ENCODE measurements at regions not wholly inside any gene's neighbourhood (a gene's known extent, or its start where the extent isn't known, plus 50 kb on each side); places are given as distances from the start of the nearest gene placed in this dataset.

DNA sequence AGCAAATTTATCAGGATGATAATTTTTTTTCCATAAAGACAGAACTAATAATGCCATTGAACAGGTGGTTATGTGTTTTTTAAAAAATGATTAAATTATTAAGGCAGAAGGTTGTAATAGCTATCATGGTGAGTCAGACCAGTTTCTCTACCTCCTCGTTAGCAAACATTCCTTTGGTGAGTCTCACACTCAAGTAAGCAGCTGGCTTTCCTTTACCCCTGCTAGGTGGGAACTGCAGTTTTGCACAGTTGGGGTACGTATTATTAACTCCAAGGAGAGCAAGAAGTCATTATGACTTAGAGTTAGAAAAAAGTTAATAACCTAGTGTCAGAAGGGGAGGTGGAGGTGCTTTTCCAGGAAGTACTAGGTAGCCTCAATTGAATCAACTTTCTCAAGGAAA lies 165.3 kb downstream of the SNAPC1 start:
- no peak for DNase-seq (ENCODE audit: low read depth)
- no peak overlapping the region for H3K4me3 ChIP-seq (ENCODE audit: low read depth, low read length)
- TF ChIP-seq, protein P1, sequence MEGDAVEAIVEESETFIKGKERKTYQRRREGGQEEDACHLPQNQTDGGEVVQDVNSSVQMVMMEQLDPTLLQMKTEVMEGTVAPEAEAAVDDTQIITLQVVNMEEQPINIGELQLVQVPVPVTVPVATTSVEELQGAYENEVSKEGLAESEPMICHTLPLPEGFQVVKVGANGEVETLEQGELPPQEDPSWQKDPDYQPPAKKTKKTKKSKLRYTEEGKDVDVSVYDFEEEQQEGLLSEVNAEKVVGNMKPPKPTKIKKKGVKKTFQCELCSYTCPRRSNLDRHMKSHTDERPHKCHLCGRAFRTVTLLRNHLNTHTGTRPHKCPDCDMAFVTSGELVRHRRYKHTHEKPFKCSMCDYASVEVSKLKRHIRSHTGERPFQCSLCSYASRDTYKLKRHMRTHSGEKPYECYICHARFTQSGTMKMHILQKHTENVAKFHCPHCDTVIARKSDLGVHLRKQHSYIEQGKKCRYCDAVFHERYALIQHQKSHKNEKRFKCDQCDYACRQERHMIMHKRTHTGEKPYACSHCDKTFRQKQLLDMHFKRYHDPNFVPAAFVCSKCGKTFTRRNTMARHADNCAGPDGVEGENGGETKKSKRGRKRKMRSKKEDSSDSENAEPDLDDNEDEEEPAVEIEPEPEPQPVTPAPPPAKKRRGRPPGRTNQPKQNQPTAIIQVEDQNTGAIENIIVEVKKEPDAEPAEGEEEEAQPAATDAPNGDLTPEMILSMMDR (IDR thresholded peaks at IDR 0.05; ENCODE audit: insufficient read depth, low read depth, low read length, missing control alignments) = no peak

DNA sequence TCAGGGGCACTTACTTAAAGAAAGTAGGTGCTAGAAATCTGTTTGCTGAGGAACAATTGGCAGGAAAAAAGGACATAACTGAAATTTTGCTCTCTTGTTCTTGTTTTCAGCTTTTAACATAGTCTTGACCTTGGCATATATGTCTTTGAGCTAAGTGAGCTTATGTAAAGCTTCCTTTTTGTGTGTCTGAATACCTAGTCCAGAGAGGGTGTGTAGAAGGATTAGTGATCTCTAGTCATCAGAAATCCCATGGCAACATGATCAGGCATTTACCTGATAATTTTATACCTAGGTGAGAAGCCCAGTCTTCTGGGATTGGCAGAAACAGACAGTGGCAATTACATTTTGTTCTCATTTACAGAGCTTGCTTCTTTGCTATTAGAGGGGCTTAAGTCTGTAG lies 166.1 kb downstream of the SNAPC1 start:
- TF ChIP-seq, protein P1 (IDR thresholded peaks at IDR 0.05; ENCODE audit: insufficient read depth, low read depth, low read length, missing control alignments) = no peak
- no peak overlapping the region for H3K4me3 ChIP-seq (ENCODE audit: low read depth, low read length)
- DNase-seq (ENCODE audit: low read depth) = no peak

DNA sequence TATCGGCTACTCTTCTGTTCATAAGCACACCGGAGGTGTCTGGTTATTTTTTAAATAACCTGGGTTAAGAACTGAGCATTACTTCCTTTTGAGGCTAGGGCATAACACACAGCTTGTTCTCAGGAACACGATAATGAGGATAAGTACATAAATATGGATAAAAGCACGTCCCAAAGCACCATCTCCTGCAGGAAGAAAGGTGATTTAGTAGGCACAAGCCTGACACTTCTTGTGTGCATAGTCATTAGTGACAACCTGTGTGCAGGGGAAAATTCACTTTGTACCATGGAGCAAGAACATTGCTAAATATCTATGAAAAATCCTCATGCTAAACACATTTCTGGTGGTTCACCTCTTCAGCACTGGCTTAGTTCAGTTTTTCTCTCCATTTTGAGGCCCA lies 166.5 kb downstream of the SNAPC1 start:
- no peak overlapping the region for H3K4me3 ChIP-seq (ENCODE audit: low read depth, low read length)
- no peak for DNase-seq (ENCODE audit: low read depth)
- TF ChIP-seq, protein P1 (IDR thresholded peaks at IDR 0.05; ENCODE audit: insufficient read depth, low read depth, low read length, missing control alignments) = no peak

DNA sequence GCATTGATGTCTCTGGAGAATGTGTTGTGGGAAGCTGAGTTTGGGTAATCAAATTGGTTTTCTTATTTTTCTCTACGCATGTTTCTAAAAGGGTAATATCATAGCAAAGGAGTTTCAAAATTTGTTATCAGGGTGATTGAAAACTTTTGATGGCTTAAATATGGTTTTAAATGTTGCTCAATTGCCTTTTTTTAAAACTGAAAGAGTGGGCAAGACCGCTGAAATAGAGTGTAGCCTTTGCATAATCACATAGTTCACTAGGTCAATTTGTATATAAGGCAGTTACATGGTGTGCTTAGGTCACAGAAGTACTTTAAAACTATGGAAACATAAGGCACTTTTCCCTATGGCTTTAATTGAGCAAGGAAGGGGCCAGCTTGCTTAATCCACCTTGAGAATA lies 167.4 kb downstream of the SNAPC1 start:
- no peak for DNase-seq (ENCODE audit: low read depth)
- H3K4me3 ChIP-seq (ENCODE audit: low read depth, low read length) = no peak overlapping the region
- TF ChIP-seq, protein P1 (IDR thresholded peaks at IDR 0.05; ENCODE audit: insufficient read depth, low read depth, low read length, missing control alignments) = no peak

DNA sequence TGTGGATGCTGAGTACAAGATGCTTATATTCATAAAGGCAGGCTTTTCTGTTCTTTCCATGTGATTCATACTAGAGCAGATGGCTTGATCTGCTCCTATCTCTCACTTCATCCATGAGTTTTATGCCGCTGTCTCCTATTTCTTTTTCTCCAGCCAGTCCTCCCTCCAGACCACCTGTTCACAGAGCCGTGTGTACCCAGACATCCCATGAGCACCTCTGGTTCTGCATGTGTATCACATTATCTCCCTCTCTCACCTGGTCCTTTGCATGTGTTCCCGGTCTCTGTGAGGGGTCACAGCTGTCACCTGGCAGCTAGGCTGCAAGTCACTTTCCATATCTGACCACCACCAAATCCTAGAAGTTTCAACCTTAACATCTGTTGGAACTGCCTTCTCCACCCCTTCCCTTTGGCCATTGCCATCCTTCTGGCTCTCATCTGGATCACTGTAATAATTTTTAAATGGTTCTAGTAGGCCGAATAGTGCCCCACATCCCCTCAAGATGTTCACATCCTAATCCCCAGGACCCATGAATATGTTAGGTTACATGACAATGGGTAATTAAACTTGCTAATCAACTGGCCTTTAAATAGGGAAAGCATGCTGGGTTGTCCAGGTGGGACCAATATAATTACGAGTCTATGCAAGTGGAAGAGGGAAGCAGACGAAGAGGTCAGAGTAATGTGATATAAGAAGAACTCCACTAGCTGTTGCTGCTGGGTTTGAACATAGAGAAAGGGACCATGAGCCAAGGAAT lies 168.1 kb downstream of the SNAPC1 start:
- no peak for DNase-seq (ENCODE audit: low read depth)
- H3K4me3 ChIP-seq (ENCODE audit: low read depth, low read length) = no peak overlapping the region
- TF ChIP-seq, protein P1 (IDR thresholded peaks at IDR 0.05; ENCODE audit: insufficient read depth, low read depth, low read length, missing control alignments) = no peak

DNA sequence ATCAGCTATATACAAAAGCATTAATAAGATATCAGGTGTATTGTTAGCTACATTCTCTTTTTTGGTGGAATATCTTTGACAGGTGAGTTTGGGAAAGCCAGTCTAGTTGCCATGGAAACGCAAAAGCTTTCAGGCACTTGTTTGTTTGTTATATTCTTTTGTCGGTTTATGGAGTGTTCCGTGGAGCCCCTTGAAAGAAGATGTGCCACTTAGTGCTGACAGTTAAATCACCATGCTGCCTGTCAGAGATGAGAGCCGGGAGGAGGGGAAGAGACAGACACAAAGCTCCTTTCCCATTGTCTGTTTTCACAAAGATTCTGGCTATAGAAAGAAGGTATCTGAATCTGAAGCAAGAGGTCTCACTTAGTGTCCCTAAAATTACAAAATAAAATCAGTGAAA lies 170.8 kb downstream of the SNAPC1 start:
- no peak overlapping the region for H3K4me3 ChIP-seq (ENCODE audit: low read depth, low read length)
- no peak for DNase-seq (ENCODE audit: low read depth)
- TF ChIP-seq, protein P1 (IDR thresholded peaks at IDR 0.05; ENCODE audit: insufficient read depth, low read depth, low read length, missing control alignments) = no peak

DNA sequence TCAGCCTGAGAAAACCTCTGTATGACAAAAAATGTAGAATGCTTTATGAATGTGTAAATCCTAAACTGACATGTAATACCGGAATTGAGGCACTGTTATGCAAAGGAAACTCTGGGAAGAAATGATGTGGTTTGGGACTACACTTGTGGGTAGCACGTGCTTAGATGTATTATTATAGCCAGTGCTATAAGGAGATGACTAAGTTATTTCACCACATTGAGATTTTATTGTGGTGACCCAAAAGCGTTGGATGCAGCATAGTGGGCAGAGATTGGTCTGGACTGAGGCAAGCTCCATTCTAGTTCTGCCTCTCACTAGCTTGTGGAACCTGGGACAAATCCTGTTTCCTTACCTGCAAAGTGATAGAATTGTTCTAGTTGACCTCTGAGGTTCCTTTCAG lies 172.2 kb downstream of the SNAPC1 start:
- TF ChIP-seq, protein P1 (IDR thresholded peaks at IDR 0.05; ENCODE audit: insufficient read depth, low read depth, low read length, missing control alignments) = no peak
- DNase-seq (ENCODE audit: low read depth) = no peak
- H3K4me3 ChIP-seq (ENCODE audit: low read depth, low read length) = no peak overlapping the region

All from GM12865 (cell line).